NCI-H1694 (cell line): ENCODE measurements at regions not wholly inside any gene's neighbourhood (a gene's known extent, or its start where the extent isn't known, plus 50 kb on each side); places are given as distances from the start of the nearest gene placed in this dataset.

Source experiments
- DNase-seq: peaks from one replicate; lab custom pipeline; 2025; lab: John Stamatoyannopoulos, UW

DNA sequence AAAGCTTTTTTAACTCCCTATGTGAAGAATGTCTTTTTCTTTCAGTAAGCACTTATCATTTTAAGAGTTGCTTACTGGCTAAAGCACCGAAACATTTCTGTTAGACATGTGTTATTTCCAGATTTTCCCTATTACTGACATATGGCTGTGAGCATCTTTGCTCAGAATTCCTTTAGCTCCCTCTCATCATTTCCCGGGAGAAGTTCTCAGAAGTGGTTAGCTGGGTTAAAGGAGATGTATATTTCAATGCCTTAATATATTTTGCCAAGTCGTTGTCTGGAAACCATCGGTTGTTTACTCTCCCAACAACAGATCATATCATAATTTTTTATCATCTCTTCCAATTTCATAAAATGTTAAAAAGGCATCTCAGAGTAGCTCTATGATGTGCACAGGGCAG lies 396.5 kb downstream of the OCA2 start:
- no peak for DNase-seq

DNA sequence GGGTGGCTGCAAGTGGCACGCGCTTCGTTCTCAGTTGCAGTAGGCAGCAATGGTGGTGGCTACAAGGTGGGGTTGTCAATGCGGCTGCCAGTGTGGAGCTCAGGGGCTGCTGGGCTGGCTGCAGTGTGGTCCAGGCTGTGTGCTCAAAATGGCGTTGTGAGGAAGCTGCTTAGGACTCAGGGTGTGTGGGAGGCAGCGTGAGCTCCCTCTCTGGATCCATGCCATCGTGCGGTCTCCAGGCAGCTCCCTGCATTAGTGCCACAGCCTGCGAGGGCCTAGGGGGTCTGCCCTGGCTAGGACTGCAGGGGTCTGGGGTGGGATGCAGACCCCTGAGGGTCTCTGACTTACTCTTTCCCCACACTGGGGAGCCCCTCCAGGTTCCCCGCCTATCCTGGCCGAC lies 397.2 kb downstream of the OCA2 start:
- no peak for DNase-seq

DNA sequence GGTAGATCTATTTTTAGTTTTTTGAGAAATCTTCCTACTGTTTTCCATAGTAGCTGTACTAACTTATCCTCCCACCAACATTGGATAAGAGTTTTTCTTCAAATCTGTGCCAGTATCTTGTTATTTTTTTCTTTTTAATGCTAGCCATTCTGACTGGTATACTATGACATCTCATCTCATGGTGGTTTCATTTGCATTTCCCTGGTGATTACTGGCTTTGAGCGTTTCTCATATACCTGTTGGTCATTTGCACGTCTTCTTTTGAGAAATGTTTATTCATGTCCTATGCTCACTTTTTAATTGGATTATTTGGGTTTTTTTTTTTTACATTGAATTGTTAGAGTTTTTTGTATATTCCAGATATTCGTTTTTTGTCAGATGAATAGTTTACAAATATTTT lies 398.1 kb downstream of the OCA2 start:
- DNase-seq = no peak

GRCh38 chr15:27699699-27700098 lies 399.4 kb downstream of the OCA2 start:
- DNase-seq = no peak

GRCh38 chr15:27696530-27696929 lies 402.6 kb downstream of the OCA2 start:
- DNase-seq = no peak

DNA sequence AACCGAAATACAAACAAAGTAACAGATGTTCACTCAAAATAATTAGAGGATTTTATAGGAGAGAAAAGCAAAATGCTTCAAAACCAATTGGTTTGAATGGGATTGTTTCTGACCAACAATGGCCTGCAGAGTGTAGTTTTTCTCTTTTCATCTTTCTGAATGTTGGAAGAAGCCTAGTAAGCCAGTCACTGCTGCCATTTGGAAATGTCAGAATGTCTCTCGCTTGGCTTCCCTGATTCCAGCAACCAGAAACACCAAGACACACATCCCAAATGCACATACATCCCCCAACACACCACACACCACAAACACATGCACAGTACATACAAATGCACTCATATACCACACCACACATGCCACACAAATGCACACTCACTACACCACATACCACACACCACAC lies 403.4 kb downstream of the OCA2 start:
- DNase-seq = no peak

DNA sequence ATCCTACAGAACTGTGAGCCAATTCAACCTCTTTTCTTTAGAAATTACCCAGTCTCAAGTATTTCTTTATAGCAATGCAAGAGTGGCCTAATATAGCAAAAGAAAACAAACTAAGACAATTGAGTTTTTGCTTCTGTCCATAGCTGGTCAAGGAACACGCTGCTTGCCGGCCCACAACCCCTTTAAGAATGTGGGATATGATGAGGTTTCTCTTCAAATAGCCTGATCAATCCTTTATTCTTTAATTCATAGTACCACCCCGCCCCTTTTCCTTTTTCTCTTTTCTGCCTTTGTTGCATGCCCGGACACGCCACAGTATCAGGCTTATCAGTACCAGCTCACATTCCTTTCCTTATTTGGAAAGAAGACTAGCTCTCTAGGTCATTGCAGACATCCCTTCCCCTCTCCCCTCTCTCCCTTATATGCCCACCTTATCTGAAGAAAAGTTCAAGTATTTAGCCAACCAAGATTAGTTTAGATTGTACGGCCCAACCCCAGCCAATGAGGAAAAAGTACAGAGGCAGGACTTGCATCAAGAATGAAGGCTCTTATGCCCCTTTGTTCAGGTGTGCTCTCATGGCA lies 404.5 kb downstream of the OCA2 start:
- DNase-seq = no peak

DNA sequence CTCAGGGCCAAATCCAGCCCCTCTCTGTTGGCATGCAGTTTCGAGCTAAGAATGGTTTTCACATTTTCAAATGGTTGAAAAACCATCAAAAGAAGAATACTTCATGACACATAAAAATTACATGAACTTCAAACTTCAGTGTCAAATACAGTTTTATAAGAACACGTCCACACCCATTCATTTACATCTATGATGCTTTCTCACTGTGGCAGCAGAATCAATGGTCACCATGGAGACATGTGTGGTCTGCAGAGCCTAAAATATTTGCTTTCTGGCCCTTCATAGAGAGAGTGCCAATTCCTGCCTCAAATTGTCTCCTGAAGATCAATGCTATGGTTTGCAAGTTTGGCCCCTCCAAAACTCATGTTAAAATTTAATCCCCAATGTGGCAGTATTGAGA lies 405.8 kb downstream of the OCA2 start:
- DNase-seq = no peak

GRCh38 chr15:27692438-27692837 lies 406.7 kb downstream of the OCA2 start:
- DNase-seq = no peak

- no peak for DNase-seq
Observed at GRCh38 chr15:27690290-27690689, 408.8 kb downstream of the OCA2 start.

GRCh38 chr15:27686971-27687370 lies 412.1 kb downstream of the OCA2 start:
- no peak for DNase-seq

GRCh38 chr15:27686369-27686768 lies 412.7 kb downstream of the OCA2 start:
- DNase-seq = no peak

DNA sequence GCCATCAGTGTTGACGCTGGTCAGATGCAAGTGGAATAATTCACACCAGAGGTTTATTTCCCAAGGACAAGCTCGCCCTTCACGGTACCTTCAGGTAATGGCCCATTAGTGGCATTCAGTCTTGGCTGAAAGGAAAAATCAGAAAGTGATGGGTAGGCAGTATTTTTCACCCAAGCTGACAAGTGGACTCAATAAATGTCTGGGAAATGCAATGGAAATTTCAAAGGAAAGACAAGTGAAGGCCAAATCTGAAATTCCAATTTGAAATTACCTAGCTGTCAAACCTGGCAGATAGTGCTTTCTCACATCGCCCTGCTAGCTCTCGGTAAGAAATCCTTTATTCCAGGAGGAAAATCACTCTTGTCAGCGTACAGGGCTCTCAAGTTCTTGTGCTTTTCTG lies 413.5 kb downstream of the OCA2 start:
- DNase-seq = no peak

GRCh38 chr15:27683121-27683520 lies 416.0 kb downstream of the OCA2 start:
- DNase-seq = no peak

GRCh38 chr15:27681038-27681437 lies 418.1 kb downstream of the OCA2 start:
- DNase-seq = no peak

DNA sequence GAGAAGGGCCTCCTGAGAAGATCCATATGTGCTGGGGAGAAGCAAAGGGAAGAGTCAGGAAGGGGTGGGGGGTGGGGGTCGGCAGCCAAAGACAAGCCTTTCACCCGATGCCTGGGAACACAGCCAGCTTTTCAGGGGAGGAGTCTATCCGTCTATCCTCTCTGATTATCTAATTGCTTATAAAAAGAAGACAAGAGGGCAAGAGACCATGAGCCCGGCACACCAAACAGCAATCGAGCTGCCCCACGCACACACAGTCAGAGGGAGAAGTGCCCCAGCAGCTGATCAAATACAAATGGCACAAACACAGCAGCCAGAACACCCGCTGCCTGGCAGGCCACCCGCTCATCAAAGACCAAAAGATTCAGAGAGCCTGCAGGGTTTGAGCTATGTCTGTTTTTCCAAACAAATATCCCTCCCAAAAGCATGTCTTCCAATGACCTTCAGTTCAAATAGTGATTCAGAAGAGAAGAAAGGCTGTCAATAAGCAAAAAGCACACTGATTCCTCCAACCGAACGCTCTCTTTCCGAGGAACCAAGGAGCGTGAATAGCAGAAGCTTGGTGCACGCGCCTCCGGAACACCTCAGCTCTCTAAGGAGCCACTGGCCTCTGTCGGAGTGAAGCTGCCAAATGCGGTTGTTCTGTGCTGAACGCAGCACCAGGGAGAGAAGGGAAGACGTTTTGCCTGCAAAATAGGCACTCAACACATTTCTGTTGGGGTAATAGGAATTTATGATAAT lies 419.2 kb downstream of the OCA2 start:
- peak; percentile 2 for DNase-seq

DNA sequence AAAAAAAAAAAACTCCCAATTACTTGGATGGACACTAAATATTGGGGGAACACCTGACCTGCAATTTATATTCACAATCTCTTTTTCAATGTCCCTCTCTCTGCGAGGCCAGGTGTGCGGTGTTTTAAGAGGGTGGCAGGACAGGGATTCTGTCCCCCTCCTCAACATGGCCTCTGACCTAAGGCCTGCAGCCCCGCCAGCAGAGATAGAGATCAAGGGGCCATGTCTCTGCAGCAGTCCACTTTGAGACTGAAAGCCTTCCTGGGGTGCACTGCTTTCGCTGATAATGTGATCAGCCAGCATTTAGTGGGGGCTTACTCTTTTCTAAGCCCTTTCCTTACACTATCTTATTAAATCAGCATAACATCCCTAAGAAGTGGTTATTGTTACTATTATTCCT lies 419.9 kb downstream of the OCA2 start:
- no peak for DNase-seq

DNA sequence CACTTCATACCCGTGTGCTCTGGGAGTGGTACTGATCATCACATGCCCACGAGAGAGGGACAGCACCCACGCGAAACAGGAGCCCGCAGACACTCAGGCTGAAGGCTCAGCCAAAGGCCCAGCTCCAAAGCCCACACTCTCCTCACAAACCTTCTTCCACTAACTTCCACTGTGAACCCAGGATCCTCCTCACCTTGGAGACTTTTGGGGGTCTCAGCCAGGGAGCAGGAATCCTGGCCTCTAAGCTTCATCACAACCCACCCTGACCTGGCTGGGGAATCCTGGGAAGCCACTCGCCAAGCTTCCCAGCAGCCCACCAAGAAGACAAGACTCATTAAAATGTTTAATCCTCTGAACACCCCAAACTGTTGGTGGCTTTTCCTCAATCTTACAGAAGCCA lies 421.2 kb downstream of the OCA2 start:
- DNase-seq = no peak

GRCh38 chr15:27676647-27677046 lies 422.5 kb downstream of the OCA2 start:
- no peak for DNase-seq

DNA sequence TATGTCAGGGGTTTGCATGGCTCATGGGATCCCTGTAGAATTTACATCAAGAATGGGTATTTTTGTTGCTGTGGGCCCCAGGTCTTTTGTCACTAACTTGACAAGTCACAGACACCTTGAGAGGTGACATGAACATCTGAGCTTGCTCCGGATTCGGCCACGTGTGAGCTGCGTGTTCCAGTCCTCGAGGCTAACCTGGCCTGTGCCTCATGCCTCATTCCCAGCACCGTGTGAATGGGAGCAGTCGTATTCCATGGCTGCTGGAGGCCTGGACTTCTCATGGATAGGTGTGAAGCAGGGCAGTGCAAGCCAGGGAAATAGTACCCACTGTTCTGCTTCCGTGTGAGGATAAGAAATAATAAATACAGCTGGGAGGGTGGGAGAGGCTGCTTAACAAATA lies 423.5 kb downstream of the OCA2 start:
- peak; percentile 1 for DNase-seq

GRCh38 chr15:27674826-27675225 lies 424.3 kb downstream of the OCA2 start:
- no peak for DNase-seq

DNA sequence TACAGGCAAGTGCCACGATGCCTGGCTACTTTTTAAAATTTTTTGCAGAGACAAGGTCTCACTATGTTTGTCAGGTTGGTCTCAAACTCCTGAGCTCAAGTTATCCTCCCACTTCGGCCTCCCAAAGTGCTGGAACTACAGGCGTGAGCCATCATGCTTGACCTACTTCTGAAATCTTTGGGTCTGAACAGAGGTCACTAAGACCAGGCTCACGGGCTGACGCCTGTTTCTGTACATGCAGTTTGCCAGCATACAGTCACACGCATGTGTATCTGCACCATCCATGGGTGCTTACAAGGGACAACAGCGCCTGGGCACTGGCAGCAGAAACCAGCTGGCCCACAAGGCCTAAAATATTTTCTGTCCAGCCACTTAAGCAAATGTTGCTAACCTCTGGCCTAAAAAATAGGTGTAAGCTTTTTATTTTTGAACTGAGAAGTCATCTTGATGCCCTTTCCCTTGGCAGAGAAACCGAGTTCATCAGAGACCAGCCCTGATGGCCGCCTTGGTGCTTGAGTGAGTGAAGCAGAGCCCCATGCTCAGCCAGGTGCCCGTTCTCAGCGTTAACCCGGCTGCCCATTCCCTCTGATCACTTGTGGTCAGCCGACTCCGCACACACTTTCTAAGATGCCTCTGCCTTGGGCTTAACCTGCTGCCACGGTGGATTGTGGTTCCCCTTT lies 425.2 kb downstream of the OCA2 start:
- DNase-seq = no peak

- no peak for DNase-seq
Observed at GRCh38 chr15:27672537-27672936, 426.6 kb downstream of the OCA2 start.
